Karpas-422 (cell line): ENCODE measurements at regions not wholly inside any gene's neighbourhood (a gene's known extent, or its start where the extent isn't known, plus 50 kb on each side); places are given as distances from the start of the nearest gene placed in this dataset.
A peak's percentile ranks its signal among the peaks of the same experiment; 100 is the strongest.

Source experiments
- DNase-seq: peaks from one replicate; pipeline ENCODE4 v3.0.0-alpha.2; 2015
- H2AFZ ChIP-seq: fragments of 200-600 bp; sonication (generic); 2 replicates; pipeline ENCODE4 v1.6.1; 2014; ENCODE audit warnings: antibody characterized with exemption, low read length, mixed read lengths
- H3K27ac ChIP-seq: fragments of 200-600 bp; sonication (generic); 2 replicates; pipeline ENCODE4 v1.5.1; 2014; ENCODE audit warnings: mild to moderate bottlenecking, low read length, moderate library complexity
- H3K27me3 ChIP-seq: fragments of 200-600 bp; sonication (generic); 2 replicates; pipeline ENCODE4 v1.6.1; 2014; ENCODE audit warnings: low read length, mixed read lengths
- H3K36me3 ChIP-seq: fragments of 200-600 bp; sonication (generic); 2 replicates; pipeline ENCODE4 v1.6.1; 2014; ENCODE audit warnings: low read length, mixed read lengths; ENCODE audit not compliant: insufficient read depth
- H3K4me1 ChIP-seq: fragments of 200-600 bp; sonication (generic); 2 replicates; pipeline ENCODE4 v1.6.1; 2014; ENCODE audit warnings: mild to moderate bottlenecking, low read length, mixed read lengths
- H3K4me2 ChIP-seq: fragments of 200-600 bp; sonication (generic); 2 replicates; pipeline ENCODE4 v1.6.1; 2014; ENCODE audit warnings: low read length, low read depth, mild to moderate bottlenecking; ENCODE audit not compliant: poor library complexity, severe bottlenecking
- H3K4me3 ChIP-seq: fragments of 200-600 bp; sonication (generic); 2 replicates; pipeline ENCODE4 v1.5.1; 2014; ENCODE audit warnings: mild to moderate bottlenecking, antibody characterized with exemption, low read length, mixed read lengths
- H3K79me2 ChIP-seq: fragments of 200-600 bp; sonication (generic); 2 replicates; pipeline ENCODE4 v1.6.1; 2014; ENCODE audit warnings: mild to moderate bottlenecking, low read length, mixed read lengths
- H3K9ac ChIP-seq: fragments of 200-600 bp; sonication (generic); 2 replicates; pipeline ENCODE4 v1.6.0; 2014; ENCODE audit warnings: low read length
- H3K9me2 ChIP-seq: fragments of 200-600 bp; sonication (generic), shearing (Covaris generic); replicated peaks from 2 replicates; pipeline ENCODE4 v1.6.0; 2014; ENCODE audit warnings: mild to moderate bottlenecking, low read length, moderate library complexity; ENCODE audit not compliant: insufficient read depth
- H3K9me3 ChIP-seq: fragments of 300-700, 200-600 bp; sonication (generic); 2 replicates; pipeline ENCODE4 v1.6.1; 2014; ENCODE audit warnings: low read length, mixed read lengths
- H4K20me1 ChIP-seq: fragments of 200-600 bp; sonication (generic); 2 replicates; pipeline ENCODE4 v1.6.1; 2014; ENCODE audit warnings: mild to moderate bottlenecking, antibody characterized with exemption, low read length, low read depth; ENCODE audit not compliant: insufficient read depth

DNA sequence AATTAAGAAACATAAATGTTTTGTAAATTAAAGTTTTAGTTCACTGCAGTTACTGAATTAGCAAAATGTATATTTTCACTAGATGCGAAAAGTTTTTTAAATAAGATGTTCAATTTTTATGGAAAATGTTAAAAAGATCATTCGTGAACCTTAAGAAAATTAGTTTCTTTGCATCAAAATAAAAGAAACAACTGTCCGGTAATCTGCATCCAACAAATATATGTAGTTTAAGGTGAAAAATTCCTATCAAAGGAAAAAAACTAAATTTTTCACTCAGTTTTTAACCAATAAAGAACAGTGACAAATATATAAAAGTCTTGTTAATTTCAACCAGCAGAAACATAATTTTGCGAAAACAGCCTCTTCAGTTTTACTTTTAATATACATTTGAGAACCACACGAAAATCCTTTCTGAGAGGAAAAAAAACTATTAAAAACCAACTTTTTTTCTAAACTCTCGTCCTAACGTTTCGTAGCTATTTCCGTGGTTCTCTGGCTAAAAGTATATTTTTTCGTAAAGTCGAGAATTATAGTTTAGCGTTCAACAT, 64.5 kb downstream of the KCNRG start:
- Histone ChIP-seq H3K4me1 (peaks cover 64% of the 10 kb centered on the region), H3K4me3 (peak overlapping the region; percentile 96), H3K27ac (peak overlapping the region; percentile 92)

GRCh38 chr13:50080203-50080910, 65.1 kb downstream of the KCNRG start:
- Histone ChIP-seq H3K4me3 (peak overlapping the region; percentile 96), H3K9ac (peak overlapping the region; percentile 97), H3K27ac (peak overlapping the region; percentile 92), H3K9me2 (no peaks in the 10 kb centered on the region), H3K27me3 (no peaks in the 10 kb centered on the region), H4K20me1 (peaks cover 29% of the 10 kb centered on the region), H3K9me3 (no peaks in the 10 kb centered on the region), H3K4me1 (peaks cover 64% of the 10 kb centered on the region), H3K4me2 (peak overlapping the region; percentile 82), H2AFZ (no peak overlapping the region), H3K36me3 (peaks cover 12% of the 10 kb centered on the region), H3K79me2 (peaks cover 91% of the 10 kb centered on the region)
- peak; percentile 81 for DNase-seq

More for the DNA sequence above, 64.5 kb downstream of the KCNRG start:
- H3K9me3 ChIP-seq = no peaks in the 10 kb centered on the region
- peaks cover 29% of the 10 kb centered on the region for H4K20me1 ChIP-seq
- peak overlapping the region; percentile 97 for H3K9ac ChIP-seq
- no peak for DNase-seq
- H2AFZ ChIP-seq = no peak overlapping the region
- H3K9me2 ChIP-seq = no peaks in the 10 kb centered on the region
- peaks cover 16% of the 10 kb centered on the region for H3K36me3 ChIP-seq
- peaks cover 91% of the 10 kb centered on the region for H3K79me2 ChIP-seq
- H3K27me3 ChIP-seq = no peaks in the 10 kb centered on the region
- H3K4me2 ChIP-seq = peak overlapping the region; percentile 82

DNA sequence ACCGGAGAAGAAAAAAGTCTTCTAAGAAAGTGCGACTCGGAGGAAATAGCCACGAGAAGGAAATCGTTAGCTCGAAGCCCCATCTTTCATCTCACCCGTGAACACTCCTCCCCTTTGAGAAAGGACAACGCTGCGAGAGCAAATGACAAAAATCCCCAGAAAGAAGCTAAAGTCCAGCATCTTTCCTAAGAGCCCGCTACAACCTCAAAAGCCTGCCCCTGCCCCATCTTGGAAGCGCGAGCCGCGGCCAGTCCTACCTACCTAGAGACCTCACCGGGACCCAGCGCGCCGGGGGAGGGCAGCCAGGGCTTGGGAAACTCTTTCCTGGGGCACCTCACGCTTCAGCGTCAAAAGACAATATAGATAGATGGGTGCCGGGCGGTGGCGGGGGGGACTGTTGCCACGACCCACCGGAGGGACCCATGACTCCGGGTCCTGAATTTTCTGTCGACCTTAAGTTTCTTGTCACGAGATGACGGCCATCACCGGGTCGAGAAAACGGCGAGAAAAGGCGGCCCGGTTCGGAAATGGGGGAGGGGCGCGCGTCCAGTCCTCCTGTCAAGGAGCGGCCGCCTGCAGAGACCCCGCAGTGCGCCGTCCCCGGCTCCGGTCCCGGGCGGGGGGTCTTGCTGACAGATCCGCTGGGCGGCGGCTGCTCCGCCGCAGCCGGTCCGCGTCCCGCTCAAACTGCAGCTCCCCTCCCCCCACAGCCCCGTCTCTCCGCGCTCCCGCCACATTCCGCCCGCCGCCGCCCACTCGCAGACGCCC, 65.9 kb downstream of the KCNRG start:
- H3K4me2 ChIP-seq = peak overlapping the region; percentile 82
- H3K36me3 ChIP-seq = peaks cover 12% of the 10 kb centered on the region
- no peaks in the 10 kb centered on the region for H3K9me3 ChIP-seq
- H2AFZ ChIP-seq = no peak overlapping the region
- H3K79me2 ChIP-seq = peaks cover 91% of the 10 kb centered on the region
- peak overlapping the region; percentile 96 for H3K4me3 ChIP-seq
- DNase-seq = peak; percentile 79
- no peaks in the 10 kb centered on the region for H3K9me2 ChIP-seq
- H3K4me1 ChIP-seq = peaks cover 60% of the 10 kb centered on the region
- H3K9ac ChIP-seq = peak overlapping the region; percentile 97
- peaks cover 29% of the 10 kb centered on the region for H4K20me1 ChIP-seq
- peak overlapping the region; percentile 92 for H3K27ac ChIP-seq
- H3K27me3 ChIP-seq = no peaks in the 10 kb centered on the region

- Histone ChIP-seq H3K9ac (peak overlapping the region; percentile 97), H3K9me2 (no peaks in the 10 kb centered on the region), H3K27ac (peak overlapping the region; percentile 92), H3K9me3 (no peaks in the 10 kb centered on the region), H3K4me2 (peak overlapping the region; percentile 82), H4K20me1 (peaks cover 29% of the 10 kb centered on the region), H3K4me3 (peak overlapping the region; percentile 96), H3K36me3 (peaks cover 20% of the 10 kb centered on the region), H3K4me1 (peaks cover 60% of the 10 kb centered on the region), H3K79me2 (peaks cover 91% of the 10 kb centered on the region), H2AFZ (no peak overlapping the region; the same call in 1 of the 2 replicates), H3K27me3 (no peaks in the 10 kb centered on the region)
- DNase-seq = peak; percentile 99
Observed at GRCh38 chr13:50081679-50082425, 66.6 kb downstream of the KCNRG start.

DNA sequence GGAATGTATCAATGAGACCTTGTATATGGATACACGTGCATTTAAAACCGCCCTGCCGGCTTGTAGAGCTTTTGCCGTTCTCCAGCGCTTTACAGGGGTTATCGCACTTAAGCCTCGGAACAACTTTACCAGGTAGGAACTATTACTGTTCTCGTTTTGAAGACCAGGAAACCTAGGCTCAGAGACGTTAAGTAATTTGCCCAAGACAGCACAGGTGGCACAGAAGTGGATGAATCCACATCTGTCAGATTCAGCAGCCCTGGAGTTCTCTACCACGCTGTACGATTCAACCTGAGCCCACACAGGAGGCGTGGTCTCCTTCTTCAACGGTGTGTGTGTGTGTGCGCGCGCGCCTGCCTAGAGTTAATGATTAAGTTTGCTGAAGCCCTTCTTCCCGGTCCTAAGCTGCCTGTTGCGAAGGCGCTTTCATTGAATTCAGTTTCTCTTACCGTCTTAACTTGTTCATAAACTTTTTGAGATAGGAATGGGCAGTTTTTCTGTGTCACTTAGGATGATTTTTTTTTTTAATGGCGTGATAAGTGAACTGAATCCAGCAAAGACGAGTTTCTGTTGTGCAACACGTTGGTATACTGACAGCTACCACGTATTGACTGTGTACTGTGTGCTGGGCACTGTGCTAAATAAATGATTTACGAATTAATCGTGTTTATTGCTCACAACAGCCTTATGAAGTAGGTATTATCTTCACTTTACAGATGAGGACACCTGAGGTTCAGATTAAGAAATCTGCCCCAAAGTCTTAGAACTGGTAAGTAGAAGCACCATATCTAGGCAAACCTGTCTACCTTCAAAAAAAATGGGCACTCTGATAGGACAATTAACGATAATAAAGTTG, 67.4 kb downstream of the KCNRG start:
- H4K20me1 ChIP-seq = peaks cover 26% of the 10 kb centered on the region
- H3K9ac ChIP-seq = peak overlapping the region; percentile 78
- H3K9me3 ChIP-seq = no peaks in the 10 kb centered on the region
- peaks cover 26% of the 10 kb centered on the region for H3K36me3 ChIP-seq
- peak; percentile 94 for DNase-seq
- no peaks in the 10 kb centered on the region for H3K27me3 ChIP-seq
- peaks cover 57% of the 10 kb centered on the region for H3K4me1 ChIP-seq
- H3K27ac ChIP-seq = peak overlapping the region; percentile 90
- peak overlapping the region; percentile 78 for H3K4me2 ChIP-seq
- H3K79me2 ChIP-seq = peaks cover 91% of the 10 kb centered on the region
- H2AFZ ChIP-seq = no peak overlapping the region; the same call in 1 of the 2 replicates
- H3K4me3 ChIP-seq = peak overlapping the region; percentile 96
- H3K9me2 ChIP-seq = no peaks in the 10 kb centered on the region

GRCh38 chr13:50085063-50085462, 69.8 kb downstream of the KCNRG start:
- Histone ChIP-seq H3K27ac (peak overlapping the region; percentile 90), H2AFZ (no peak overlapping the region), H3K9ac (peak overlapping the region; percentile 78)

GRCh38 chr13:50089633-50090032, 74.4 kb downstream of the KCNRG start:
- no peak overlapping the region for H2AFZ ChIP-seq
- H3K36me3 ChIP-seq = peaks cover 22% of the 10 kb centered on the region; the same call in 1 of the 2 replicates
- H3K27me3 ChIP-seq = no peaks in the 10 kb centered on the region
- no peak for DNase-seq
- 0 out of 2 replicates have a peak, but pooled peaks cover 6% of the 10 kb centered on the region for H4K20me1 ChIP-seq
- no peak overlapping the region for H3K4me2 ChIP-seq
- no peaks in the 10 kb centered on the region for H3K9me3 ChIP-seq
- no peak overlapping the region for H3K4me3 ChIP-seq
- H3K79me2 ChIP-seq = peaks cover 99% of the 10 kb centered on the region
- peaks cover 73% of the 10 kb centered on the region for H3K4me1 ChIP-seq
- H3K27ac ChIP-seq = 0 out of 2 replicates have a peak overlapping the region, but pooled peaks have one; percentile 17
- H3K9me2 ChIP-seq = no peaks in the 10 kb centered on the region
- no peak overlapping the region for H3K9ac ChIP-seq

More at GRCh38 chr13:50085063-50085462, 69.8 kb downstream of the KCNRG start:
- DNase-seq = no peak
- Histone ChIP-seq H3K36me3 (peaks cover 23% of the 10 kb centered on the region), H3K4me2 (peak overlapping the region; percentile 78), H3K4me3 (peak overlapping the region; percentile 96; the same call in 1 of the 2 replicates), H3K9me2 (no peaks in the 10 kb centered on the region), H3K4me1 (peaks cover 59% of the 10 kb centered on the region), H3K79me2 (peaks cover 91% of the 10 kb centered on the region), H3K27me3 (no peaks in the 10 kb centered on the region), H4K20me1 (peaks cover 5% of the 10 kb centered on the region; the same call in 1 of the 2 replicates), H3K9me3 (no peaks in the 10 kb centered on the region)
